Small intestine (tissue), 7 donors: ENCODE measurements at regions not wholly inside any gene's neighbourhood (a gene's known extent, or its start where the extent isn't known, plus 50 kb on each side); places are given as distances from the start of the nearest gene placed in this dataset.

Experiments used
- DNase-seq, 2 donors: peaks; one replicate each; pipeline versions ENCODE4 v3.0.0 to v3.0.0-alpha.2; 2013
- FAIRE-seq: peaks from 2 replicates; lab custom pipeline; 2012; peaks lifted over from hg19 to GRCh38; lab: Jason Lieb, UNC
- H3K27ac ChIP-seq, 3 donors: one replicate each; pipeline ENCODE4 v1.5.1; 2013; ENCODE audit warnings: low read length in 2 of 3, mild to moderate bottlenecking in 2 of 3, control low read depth in 1 of 3, inconsistent platforms in 1 of 3, low read depth in 1 of 3, moderate library complexity in 1 of 3
- H3K27me3 ChIP-seq, 3 donors: one replicate each; pipeline ENCODE4 v1.6.1; 2013; ENCODE audit warnings: low read length in 3 of 3, inconsistent platforms in 1 of 3; ENCODE audit not compliant: control insufficient read depth in 3 of 3, insufficient read depth in 3 of 3
- H3K36me3 ChIP-seq, 3 donors: one replicate each; pipeline ENCODE4 v1.6.1; 2013; ENCODE audit warnings: low read length in 3 of 3, inconsistent platforms in 1 of 3, low read depth in 1 of 3, mild to moderate bottlenecking in 1 of 3, moderate library complexity in 1 of 3; ENCODE audit not compliant: control insufficient read depth in 3 of 3, insufficient read depth in 2 of 3
- H3K4me1 ChIP-seq, 3 donors: one replicate each; pipeline ENCODE4 v1.6.1; 2013; ENCODE audit warnings: low read length in 2 of 3, inconsistent platforms in 1 of 3, low read depth in 1 of 3, mild to moderate bottlenecking in 1 of 3, moderate library complexity in 1 of 3; ENCODE audit not compliant: control insufficient read depth in 3 of 3, insufficient read depth in 2 of 3
- H3K4me3 ChIP-seq, 3 donors: one replicate each; pipeline ENCODE4 v1.5.1; 2013; ENCODE audit warnings: low read length in 3 of 3, control low read depth in 1 of 3, inconsistent platforms in 1 of 3, low read depth in 1 of 3, mild to moderate bottlenecking in 1 of 3, moderate library complexity in 1 of 3
- H3K9me3 ChIP-seq, 2 donors: one replicate each; pipeline ENCODE4 v1.6.1; 2013; ENCODE audit warnings: low read depth in 1 of 2, low read length in 1 of 2; ENCODE audit not compliant: control insufficient read depth in 2 of 2, insufficient read depth in 1 of 2
- WGBS, 3 donors: extraction: QIAGEN DNeasy Blood & Tissue Kit; methylation state at CpG; one replicate each; pipeline ENCODE4 v1.1.7; 2013; 5-methylcytosine and 5-hydroxymethylcytosine counted together
- donor health status: healthy with polysubstance abuse.
- donor health status: control.
- donor health status: control.
- donor health status: Bipolar disorder and iron deficiency.
- donor health status: healthy.

- H3K4me3 ChIP-seq: no peak overlapping the region
- no peak for FAIRE-seq
- no peaks in the 10 kb centered on the region for H3K4me1 ChIP-seq
- 79 to 85% (median 81%) methylated on average over 4 of the region's 4 CpGs for WGBS, 3 donors
- H3K27ac ChIP-seq: no peak overlapping the region
- H3K9me3 ChIP-seq: no peaks in the 10 kb centered on the region
- no peaks in the 10 kb centered on the region for H3K27me3 ChIP-seq
- H3K36me3 ChIP-seq: no peaks in the 10 kb centered on the region
- DNase-seq: no peak
Observed at GRCh38 chr4:173763389-173763788, 233.4 kb upstream of the HAND2 start.

- DNase-seq (no peak), FAIRE-seq (no peak)
- H3K36me3 ChIP-seq: no peaks in the 10 kb centered on the region
- H3K4me3 ChIP-seq: no peak overlapping the region
- no peaks in the 10 kb centered on the region for H3K4me1 ChIP-seq
- H3K27me3 ChIP-seq: no peaks in the 10 kb centered on the region
- H3K9me3 ChIP-seq: no peaks in the 10 kb centered on the region
- no peak overlapping the region for H3K27ac ChIP-seq
- WGBS, 3 donors: 67 to 76% (median 72%) methylated on average over 5 of the region's 5 CpGs
Observed at GRCh38 chr4:173761938-173762337, 231.9 kb upstream of the HAND2 start.

GRCh38 chr4:173761236-173761635 lies 231.2 kb upstream of the HAND2 start:
- Histone ChIP-seq H3K27me3 (no peaks in the 10 kb centered on the region), H3K9me3 (no peaks in the 10 kb centered on the region), H3K4me3 (no peak overlapping the region), H3K36me3 (no peaks in the 10 kb centered on the region), H3K4me1 (no peaks in the 10 kb centered on the region), H3K27ac (no peak overlapping the region)
- DNase-seq (no peak), FAIRE-seq (no peak)
- 86 to 93% (median 89%) methylated on average over 5 of the region's 5 CpGs for WGBS, 3 donors

GRCh38 chr4:173758132-173758531 lies 228.1 kb upstream of the HAND2 start:
- Histone ChIP-seq H3K9me3 (no peaks in the 10 kb centered on the region), H3K27ac (no peak overlapping the region), H3K36me3 (no peaks in the 10 kb centered on the region), H3K4me3 (no peak overlapping the region), H3K27me3 (no peaks in the 10 kb centered on the region), H3K4me1 (no peaks in the 10 kb centered on the region)
- FAIRE-seq: no peak
- WGBS, 3 donors: 20 to 37% (median 21%) methylated on average over 1 of the region's 1 CpG
- no peak for DNase-seq

- H3K36me3 ChIP-seq: no peaks in the 10 kb centered on the region
- H3K4me1 ChIP-seq: no peaks in the 10 kb centered on the region
- no peak for FAIRE-seq
- no peak overlapping the region for H3K4me3 ChIP-seq
- 18 to 58% (median 44%) methylated on average over 1 of the region's 1 CpG for WGBS, 3 donors
- DNase-seq: no peak
- no peaks in the 10 kb centered on the region for H3K9me3 ChIP-seq
- no peak overlapping the region for H3K27ac ChIP-seq
- no peaks in the 10 kb centered on the region for H3K27me3 ChIP-seq
Observed at GRCh38 chr4:173753408-173753807, 223.4 kb upstream of the HAND2 start.

GRCh38 chr4:173752610-173753230 lies 222.7 kb upstream of the HAND2 start:
- FAIRE-seq: no peak
- H3K9me3 ChIP-seq: no peaks in the 10 kb centered on the region
- H3K4me3 ChIP-seq: no peak overlapping the region
- no peaks in the 10 kb centered on the region for H3K4me1 ChIP-seq
- no peaks in the 10 kb centered on the region for H3K27me3 ChIP-seq
- no peak overlapping the region for H3K27ac ChIP-seq
- no peaks in the 10 kb centered on the region for H3K36me3 ChIP-seq
- WGBS, 3 donors: 43 to 47% (median 45%) methylated on average over 7 of the region's 7 CpGs
- peak in 1 of 2 donors; percentile 13 for DNase-seq

DNA sequence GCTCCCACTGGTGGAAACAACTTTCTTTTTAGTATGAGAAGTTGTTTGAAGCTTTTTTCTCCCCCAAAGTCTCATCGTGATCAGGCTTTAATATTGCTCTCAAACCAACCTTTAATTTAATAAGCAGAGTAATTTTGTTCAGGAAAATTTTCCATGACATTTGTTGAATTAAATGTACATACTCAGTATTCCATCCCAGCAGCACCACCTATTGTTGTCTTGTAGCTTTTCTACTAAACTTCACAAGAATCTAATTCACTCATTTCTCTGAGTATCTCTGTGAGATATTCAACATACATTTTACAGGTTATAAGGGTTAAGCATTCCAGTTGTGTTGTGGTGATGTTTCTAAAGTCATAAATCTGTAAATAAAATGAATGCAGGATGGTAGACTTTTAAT lies 218.3 kb upstream of the HAND2 start:
- H3K27me3 ChIP-seq: no peaks in the 10 kb centered on the region
- 55 to 64% (median 61%) methylated on average over 1 of the region's 1 CpG for WGBS, 3 donors
- no peaks in the 10 kb centered on the region for H3K36me3 ChIP-seq
- H3K9me3 ChIP-seq: no peaks in the 10 kb centered on the region
- H3K27ac ChIP-seq: no peak overlapping the region
- FAIRE-seq (no peak), DNase-seq (no peak)
- H3K4me3 ChIP-seq: no peak overlapping the region
- H3K4me1 ChIP-seq: no peaks in the 10 kb centered on the region

- H3K4me1 ChIP-seq: no peaks in the 10 kb centered on the region
- WGBS, 3 donors: 74 to 77% (median 75%) methylated on average over 9 of the region's 9 CpGs
- no peaks in the 10 kb centered on the region for H3K9me3 ChIP-seq
- H3K36me3 ChIP-seq: no peaks in the 10 kb centered on the region
- no peaks in the 10 kb centered on the region for H3K27me3 ChIP-seq
- H3K27ac ChIP-seq: no peak overlapping the region
- no peak for DNase-seq
- FAIRE-seq: no peak
- no peak overlapping the region for H3K4me3 ChIP-seq
Observed at GRCh38 chr4:173747537-173748257, 217.7 kb upstream of the HAND2 start.
